AG04450 (cell line): ENCODE measurements at regions not wholly inside any gene's neighbourhood (a gene's known extent, or its start where the extent isn't known, plus 50 kb on each side); places are given as distances from the start of the nearest gene placed in this dataset.
"Not testable (repeated sequence)": the region's sequence is repeated elsewhere in the genome, so short reads cannot be mapped to it uniquely, and the experiment has no call there.

Experiments
- CTCF ChIA-PET: fragments of 300-600, 350-600 bp; formaldehyde crosslinking; extraction: SDS; loops from one replicate; lab custom pipeline; 2022; ENCODE audit warnings: antibody characterized with exemption, inconsistent platforms; lab: Charles Lee
- POLR2A ChIA-PET: fragments of 350-600 bp; formaldehyde crosslinking; extraction: SDS; loops from one replicate; lab custom pipeline; 2021; ENCODE audit warnings: antibody characterized with exemption, inconsistent platforms; lab: Yijun Ruan, JAX
- DNase-seq: peaks from one replicate; pipeline ENCODE4 v3.0.0-alpha.2; 2011; ENCODE audit warnings: low read depth, low spot score
- H3K27ac ChIP-seq: one replicate; pipeline ENCODE4 v1.5.1; 2012; ENCODE audit warnings: low read depth, low read length, control low read depth
- H3K27me3 ChIP-seq: one replicate; pipeline ENCODE4 v1.6.0; 2012; ENCODE audit warnings: low read length; ENCODE audit not compliant: control insufficient read depth, insufficient read depth
- H3K4me3 ChIP-seq: 2 replicates; pipeline ENCODE4 v1.5.1; 2011; ENCODE audit warnings: mild to moderate bottlenecking, low read depth, low read length, control low read depth
- H3K9me3 ChIP-seq: 2 replicates; pipeline ENCODE4 v1.5.1; 2012; ENCODE audit warnings: low read length; ENCODE audit not compliant: control insufficient read depth, insufficient read depth
- TF ChIP-seq, protein P1 (sequence below): IDR thresholded peaks from 2 replicates; pipeline ENCODE4 v1.5.1; 2011; ENCODE audit warnings: low read depth, low read length, control low read depth, inconsistent platforms

DNA sequence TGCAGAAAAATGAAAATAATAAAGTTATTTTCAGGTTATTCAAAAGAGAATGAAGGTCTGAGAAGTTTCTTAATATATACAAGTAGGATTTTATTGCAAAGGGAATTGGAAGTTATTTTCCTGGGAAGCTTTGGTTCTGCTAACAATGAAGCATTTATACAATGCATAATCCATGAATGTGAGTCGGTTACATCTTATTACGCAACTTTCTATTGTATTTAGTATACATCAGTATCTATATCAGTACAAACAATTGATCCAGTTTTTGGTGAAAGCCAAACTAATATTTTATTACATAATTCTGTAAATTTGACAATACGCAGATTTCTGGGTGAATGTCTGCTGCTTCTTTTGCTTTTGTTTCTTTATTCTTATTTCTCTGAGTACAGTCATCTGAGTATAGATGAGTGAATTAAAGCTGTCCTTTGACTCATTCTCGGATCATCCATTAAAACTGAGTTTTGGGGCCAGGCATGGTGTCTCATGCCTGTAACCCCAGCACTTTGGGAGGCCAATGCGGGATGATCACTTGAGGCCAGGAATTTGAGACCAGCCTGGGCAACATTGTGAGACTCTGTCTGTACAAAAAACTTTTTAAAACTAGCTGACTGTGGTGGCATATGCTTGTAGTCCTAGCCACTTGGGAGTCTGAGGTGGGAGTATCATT is 108.5 kb downstream of the SOCS6 start:
- TF ChIP-seq, protein P1, sequence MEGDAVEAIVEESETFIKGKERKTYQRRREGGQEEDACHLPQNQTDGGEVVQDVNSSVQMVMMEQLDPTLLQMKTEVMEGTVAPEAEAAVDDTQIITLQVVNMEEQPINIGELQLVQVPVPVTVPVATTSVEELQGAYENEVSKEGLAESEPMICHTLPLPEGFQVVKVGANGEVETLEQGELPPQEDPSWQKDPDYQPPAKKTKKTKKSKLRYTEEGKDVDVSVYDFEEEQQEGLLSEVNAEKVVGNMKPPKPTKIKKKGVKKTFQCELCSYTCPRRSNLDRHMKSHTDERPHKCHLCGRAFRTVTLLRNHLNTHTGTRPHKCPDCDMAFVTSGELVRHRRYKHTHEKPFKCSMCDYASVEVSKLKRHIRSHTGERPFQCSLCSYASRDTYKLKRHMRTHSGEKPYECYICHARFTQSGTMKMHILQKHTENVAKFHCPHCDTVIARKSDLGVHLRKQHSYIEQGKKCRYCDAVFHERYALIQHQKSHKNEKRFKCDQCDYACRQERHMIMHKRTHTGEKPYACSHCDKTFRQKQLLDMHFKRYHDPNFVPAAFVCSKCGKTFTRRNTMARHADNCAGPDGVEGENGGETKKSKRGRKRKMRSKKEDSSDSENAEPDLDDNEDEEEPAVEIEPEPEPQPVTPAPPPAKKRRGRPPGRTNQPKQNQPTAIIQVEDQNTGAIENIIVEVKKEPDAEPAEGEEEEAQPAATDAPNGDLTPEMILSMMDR, result no peak
- POLR2A ChIA-PET, result no interaction called here
- Histone ChIP-seq H3K27me3 (no peaks in the 10 kb centered on the region), H3K9me3 (peaks cover 3% of the 10 kb centered on the region; the same call in 1 of the 2 replicates), H3K27ac (no peak overlapping the region), H3K4me3 (no peak overlapping the region)
- CTCF ChIA-PET, result no interaction called here
- DNase-seq, result no peak

DNA sequence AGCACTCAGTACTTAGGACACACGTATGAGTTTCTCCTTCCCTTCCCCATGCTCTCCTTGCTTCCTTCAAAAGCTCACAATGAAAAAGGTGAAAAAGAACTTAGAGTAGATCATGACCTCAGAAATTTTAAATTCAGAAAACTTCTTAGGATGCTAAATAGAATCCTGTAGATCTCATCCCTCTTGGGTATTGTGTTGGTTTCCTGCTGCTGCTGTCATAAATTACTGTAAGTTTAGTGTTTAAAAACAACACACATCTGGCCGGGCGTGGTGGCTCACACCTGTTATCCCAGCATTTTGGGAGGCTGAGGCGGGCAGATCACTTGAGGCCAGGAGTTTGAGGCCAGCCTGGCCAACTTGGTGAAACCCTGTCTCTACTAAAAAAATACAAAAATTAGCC is 106.9 kb downstream of the SOCS6 start:
- H3K4me3 ChIP-seq, H3K27me3 ChIP-seq, H3K27ac ChIP-seq, H3K9me3 ChIP-seq, DNase-seq, POLR2A ChIA-PET, CTCF ChIA-PET: not testable (repeated sequence)

DNA sequence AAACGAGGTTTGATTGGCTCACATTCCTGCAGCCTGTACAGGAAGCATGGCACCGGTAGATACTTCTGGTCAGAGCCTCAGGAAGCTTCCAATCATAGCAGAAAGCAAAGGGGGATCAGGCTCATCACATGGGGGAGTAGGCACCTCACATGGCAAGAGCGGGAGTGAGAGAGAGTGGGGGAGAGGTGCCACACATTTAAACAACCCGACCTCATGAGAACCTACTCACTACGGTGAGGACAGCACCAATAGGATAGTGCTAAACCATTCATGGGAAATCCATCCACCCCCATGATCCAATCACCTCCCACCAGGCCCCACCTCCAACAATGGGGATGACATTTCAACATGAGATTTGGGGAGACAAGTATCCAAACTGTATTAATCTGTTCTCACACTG is 105.8 kb downstream of the SOCS6 start:
- no peaks in the 10 kb centered on the region for H3K27me3 ChIP-seq
- no peak overlapping the region for H3K27ac ChIP-seq
- CTCF ChIA-PET, result no interaction called here
- POLR2A ChIA-PET, result no interaction called here
- TF ChIP-seq, protein P1, result no peak
- H3K4me3 ChIP-seq, result no peak overlapping the region
- H3K9me3 ChIP-seq, result peaks cover 3% of the 10 kb centered on the region
- no peak for DNase-seq

DNA sequence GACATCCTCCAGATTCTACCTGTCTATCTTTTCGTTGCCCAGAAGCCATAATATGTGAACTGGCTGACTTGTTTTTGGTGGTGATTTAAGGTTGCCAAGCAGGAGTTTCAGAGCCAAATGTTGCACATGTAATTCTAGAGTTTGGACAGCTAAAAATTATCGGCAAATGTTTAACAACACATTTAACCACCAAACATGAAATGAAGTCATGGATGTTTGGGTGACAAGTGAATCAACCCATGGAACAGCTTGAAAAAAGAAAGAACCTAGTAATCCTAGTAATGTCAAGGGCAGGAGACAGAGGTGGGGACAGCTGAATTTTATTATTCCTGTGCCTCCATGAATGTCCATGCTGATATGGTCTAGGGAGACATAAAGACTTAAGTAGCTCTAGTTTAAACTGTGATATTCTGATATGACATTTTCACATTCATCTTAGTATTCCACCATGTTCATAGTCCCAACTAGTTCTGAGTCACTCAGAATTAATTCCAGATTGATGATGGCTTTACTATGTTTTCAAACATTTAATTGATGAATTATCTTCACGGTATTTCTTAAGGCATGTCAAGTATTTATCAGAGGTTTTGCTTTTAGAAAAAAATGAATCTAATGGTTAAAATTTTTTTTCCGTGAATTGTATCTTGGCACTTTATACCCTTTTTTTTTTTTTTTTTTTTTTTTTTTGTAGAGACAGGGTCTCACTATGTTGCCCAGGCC is 101.7 kb downstream of the SOCS6 start:
- Histone ChIP-seq H3K27ac (no peak overlapping the region), H3K9me3 (no peaks in the 10 kb centered on the region; the same call in 1 of the 2 replicates), H3K4me3 (no peak overlapping the region), H3K27me3 (no peaks in the 10 kb centered on the region)
- CTCF ChIA-PET, result no interaction called here
- DNase-seq, result no peak
- TF ChIP-seq, protein P1, result no peak
- POLR2A ChIA-PET, result interaction anchor here (0.6 to 0.8 kb wide), 2 partner anchors 11 to 32 kb away, joined by 5 to 6 read pairs; no protein-coding TSS in a partner anchor

DNA sequence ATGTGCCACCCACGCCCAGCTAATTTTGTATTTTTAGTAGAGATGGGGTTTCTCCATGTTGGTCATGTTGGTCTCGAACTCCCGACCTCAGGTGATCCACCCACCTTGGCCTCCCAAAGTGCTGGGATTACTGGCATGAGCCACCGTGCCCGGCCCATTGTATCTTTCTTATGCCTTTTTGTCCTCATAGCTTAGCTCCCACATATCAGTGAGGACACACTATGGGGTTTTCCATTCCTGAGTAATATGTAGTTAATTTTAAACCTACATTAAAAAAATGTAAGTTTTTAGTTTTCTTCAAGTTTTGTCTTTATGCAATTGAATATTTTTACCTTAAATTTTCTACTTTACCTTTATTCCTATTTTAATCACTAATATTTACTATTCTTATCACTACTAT is 100.2 kb downstream of the SOCS6 start:
- DNase-seq, H3K27me3 ChIP-seq, POLR2A ChIA-PET, H3K9me3 ChIP-seq, H3K27ac ChIP-seq, H3K4me3 ChIP-seq: not testable (repeated sequence)
- CTCF ChIA-PET, result interaction anchor here (1.4 kb wide), 1 partner anchor 193 kb away, joined by 3 read pairs; no protein-coding TSS in a partner anchor

DNA sequence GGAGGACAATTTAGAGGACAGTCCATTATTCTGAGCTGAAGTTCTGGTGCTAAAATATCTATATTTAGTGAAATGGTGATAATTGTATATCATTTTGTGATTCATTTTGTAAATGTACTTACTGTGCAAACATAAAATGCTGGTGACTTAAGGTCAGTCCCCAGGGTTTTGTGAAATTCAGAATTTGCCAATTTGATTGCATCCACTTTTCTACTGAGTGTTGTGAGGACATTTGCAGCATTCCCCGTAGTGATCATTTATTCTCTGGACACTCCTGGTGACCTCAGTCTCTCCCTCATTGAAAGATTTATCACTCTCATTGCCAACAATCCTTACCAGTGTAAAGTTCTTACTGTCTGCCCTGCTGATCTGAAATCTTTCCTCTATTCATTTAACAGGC is 98.2 kb downstream of the SOCS6 start:
- POLR2A ChIA-PET, result interaction anchor here (1.0 kb wide), 1 partner anchor 23 kb away, joined by 8 read pairs; no protein-coding TSS in a partner anchor
- CTCF ChIA-PET, result no interaction called here
- TF ChIP-seq, protein P1, result no peak
- H3K9me3 ChIP-seq, result no peaks in the 10 kb centered on the region; the same call in 1 of the 2 replicates
- H3K27me3 ChIP-seq, result no peaks in the 10 kb centered on the region
- H3K4me3 ChIP-seq, result no peak overlapping the region
- H3K27ac ChIP-seq, result no peak overlapping the region
- DNase-seq, result no peak
